Activated B cell treated with CpG ODN at 0.5 μM for 24 hours (primary cell): ENCODE measurements at regions not wholly inside any gene's neighbourhood (a gene's known extent, or its start where the extent isn't known, plus 50 kb on each side); places are given as distances from the start of the nearest gene placed in this dataset.

Experiments used
- ATAC-seq: fragments of 200-7000 bp; cut with Tn5 transposase; one replicate; pipeline ENCODE4 v1.10.0; 2021; ENCODE audit warnings: low read depth, mild to moderate bottlenecking, moderate library complexity
- CTCF ChIA-PET: fragments of 350-600 bp; sonication (Branson Sonifier 250); formaldehyde crosslinking; loops from one replicate; lab custom pipeline; 2021; ENCODE audit warnings: antibody characterized with exemption; lab: Charles Lee
- POLR2A ChIA-PET: fragments of 350-600 bp; sonication (Branson Sonifier 250); formaldehyde crosslinking; loops from one replicate; lab custom pipeline; 2021; ENCODE audit warnings: antibody characterized with exemption; lab: Charles Lee
- DNase-seq: peaks from one replicate; pipeline ENCODE4 v3.0.0; 2022
- H3K27ac Mint-ChIP-seq: one replicate; pipeline ENCODE4 v1.8.0; 2020; ENCODE audit warnings: mixed read lengths
- H3K27me3 Mint-ChIP-seq: one replicate; pipeline ENCODE4 v1.8.0; 2021; ENCODE audit warnings: mixed read lengths
- H3K36me3 Mint-ChIP-seq: one replicate; pipeline ENCODE4 v1.8.0; 2021; ENCODE audit warnings: low read depth, mixed read lengths
- H3K4me1 Mint-ChIP-seq: one replicate; pipeline ENCODE4 v1.8.0; 2021; ENCODE audit warnings: mixed read lengths
- H3K4me3 Mint-ChIP-seq: one replicate; pipeline ENCODE4 v1.8.0; 2020; ENCODE audit warnings: mild to moderate bottlenecking, mixed read lengths
- H3K9me3 Mint-ChIP-seq: one replicate; pipeline ENCODE4 v1.8.0; 2020; ENCODE audit warnings: mixed read lengths
- CTCF ChIP-seq: fragments of 200-600 bp; IDR thresholded peaks from one replicate; pipeline ENCODE4 v1.8.0; 2022; ENCODE audit warnings: antibody characterized with exemption, mild to moderate bottlenecking
- intact Hi-C: fragments of 100-400 bp; cut with micrococcal nuclease; formaldehyde crosslinking; loops from one replicate; pipeline ENCODE4 v1.15.1; 2024

DNA sequence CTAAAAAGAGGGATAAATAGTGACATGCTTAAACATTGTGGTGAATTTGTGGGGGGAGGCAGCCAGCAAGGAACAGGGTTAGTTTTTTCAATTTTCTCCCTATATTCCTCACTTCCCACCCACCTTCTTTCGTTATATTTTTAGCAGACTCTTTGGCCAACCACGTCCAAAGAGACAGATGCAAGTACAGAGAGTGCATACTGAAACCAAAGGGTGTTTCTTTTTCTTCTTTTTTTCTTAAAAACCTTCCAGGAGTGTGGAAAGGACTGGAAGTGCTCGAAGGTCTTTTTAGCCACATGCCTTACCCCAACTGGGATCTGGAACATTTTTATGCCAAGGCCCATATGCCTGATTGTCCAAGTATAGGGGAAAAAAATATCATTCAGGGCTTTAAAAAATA, 59.0 kb downstream of the TNP1 start:
- intact Hi-C loops = no loop called here
- H3K36me3 Mint-ChIP-seq = no peaks in the 10 kb centered on the region
- ATAC-seq (no peak), DNase-seq (no peak)
- H3K4me3 Mint-ChIP-seq = no peak overlapping the region
- CTCF ChIA-PET = no interaction called here
- no peak overlapping the region for H3K27ac Mint-ChIP-seq
- no peaks in the 10 kb centered on the region for H3K9me3 Mint-ChIP-seq
- peaks cover 3% of the 10 kb centered on the region for H3K27me3 Mint-ChIP-seq
- POLR2A ChIA-PET = no interaction called here
- H3K4me1 Mint-ChIP-seq = no peaks in the 10 kb centered on the region
- no peak for TF ChIP-seq CTCF

- POLR2A ChIA-PET = no interaction called here
- Mint-ChIP-seq H3K4me1 (no peaks in the 10 kb centered on the region), H3K27me3 (peaks cover 3% of the 10 kb centered on the region), H3K4me3 (no peak overlapping the region), H3K9me3 (no peaks in the 10 kb centered on the region), H3K27ac (no peak overlapping the region), H3K36me3 (no peaks in the 10 kb centered on the region)
- CTCF ChIA-PET = no interaction called here
- ATAC-seq (no peak), DNase-seq (no peak)
- no peak for TF ChIP-seq CTCF
- intact Hi-C loops = no loop called here
Measured at GRCh38 chr2:216799873-216800431, 59.9 kb downstream of the TNP1 start.

DNA sequence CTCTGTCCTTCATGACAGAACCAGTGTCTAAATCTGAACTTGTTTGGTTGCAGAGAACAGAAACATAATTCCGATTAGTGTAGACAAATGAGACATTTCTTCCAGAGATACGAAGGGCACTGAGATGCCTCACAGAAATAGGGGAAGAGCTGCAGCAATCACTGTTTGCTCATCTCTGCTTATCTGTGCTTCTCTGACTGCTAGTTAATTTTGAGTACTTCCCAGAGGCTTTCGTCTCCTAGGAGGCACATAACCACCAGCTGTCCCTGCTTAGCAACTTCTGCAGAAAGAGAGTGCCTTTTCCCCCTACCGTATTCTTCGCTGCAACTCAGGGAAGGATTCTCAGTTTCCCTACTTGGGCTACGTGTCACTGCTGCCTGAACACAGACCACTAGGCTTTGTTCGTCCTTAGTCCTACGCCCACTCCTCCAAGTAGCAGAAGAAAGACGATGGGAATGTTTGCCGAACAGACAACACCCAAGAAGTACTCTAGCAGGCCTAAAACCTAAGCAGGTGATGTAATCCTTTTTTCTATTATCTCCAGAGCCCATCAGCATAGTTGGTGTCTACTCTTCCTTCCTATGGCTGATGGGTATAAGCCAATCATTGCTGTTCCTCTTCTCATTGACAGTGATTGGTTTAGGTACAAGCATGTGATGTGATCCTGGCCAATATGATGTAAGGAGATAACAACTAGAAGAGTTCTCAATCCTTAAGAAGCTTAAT, 63.6 kb downstream of the TNP1 start:
- no peak overlapping the region for H3K27ac Mint-ChIP-seq
- ATAC-seq = no peak
- H3K4me3 Mint-ChIP-seq = no peak overlapping the region
- intact Hi-C loops = no loop called here
- H3K9me3 Mint-ChIP-seq = no peaks in the 10 kb centered on the region
- peaks cover 10% of the 10 kb centered on the region for H3K27me3 Mint-ChIP-seq
- H3K4me1 Mint-ChIP-seq = no peaks in the 10 kb centered on the region
- TF ChIP-seq CTCF = no peak
- POLR2A ChIA-PET = no interaction called here
- CTCF ChIA-PET = no interaction called here
- H3K36me3 Mint-ChIP-seq = no peaks in the 10 kb centered on the region
- no peak for DNase-seq

GRCh38 chr2:216793386-216793785, 66.5 kb downstream of the TNP1 start:
- TF ChIP-seq CTCF = no peak
- no peak for ATAC-seq
- Mint-ChIP-seq H3K36me3 (no peaks in the 10 kb centered on the region), H3K4me3 (no peak overlapping the region), H3K27ac (no peak overlapping the region), H3K27me3 (peaks cover 12% of the 10 kb centered on the region), H3K9me3 (no peaks in the 10 kb centered on the region), H3K4me1 (no peaks in the 10 kb centered on the region)
- intact Hi-C loops = no loop called here
- DNase-seq = no peak
- POLR2A ChIA-PET = no interaction called here
- CTCF ChIA-PET = no interaction called here

- POLR2A ChIA-PET = no interaction called here
- ATAC-seq = no peak
- intact Hi-C loops = no loop called here
Measured at GRCh38 chr2:216792222-216793021, 67.4 kb downstream of the TNP1 start.

More at GRCh38 chr2:216792222-216793021, 67.4 kb downstream of the TNP1 start:
- no peak overlapping the region for H3K27ac Mint-ChIP-seq
- H3K9me3 Mint-ChIP-seq = no peaks in the 10 kb centered on the region
- H3K36me3 Mint-ChIP-seq = no peaks in the 10 kb centered on the region
- no peaks in the 10 kb centered on the region for H3K4me1 Mint-ChIP-seq
- no peak overlapping the region for H3K4me3 Mint-ChIP-seq
- peaks cover 9% of the 10 kb centered on the region for H3K27me3 Mint-ChIP-seq
- no peak for DNase-seq
- TF ChIP-seq CTCF = no peak
- CTCF ChIA-PET = no interaction called here
